Limb (tissue), 2 donors: ENCODE measurements at regions not wholly inside any gene's neighbourhood (a gene's known extent, or its start where the extent isn't known, plus 50 kb on each side); places are given as distances from the start of the nearest gene placed in this dataset.
"Not testable (repeated sequence)": the region's sequence is repeated elsewhere in the genome, so short reads cannot be mapped to it uniquely, and the experiment has no call there.

Experiments
- DNase-seq, 2 donors: peaks; one replicate each; pipeline ENCODE4 v3.0.0-alpha.2; 2016; ENCODE audit errors: extremely low spot score in 2 of 2

- DNase-seq = not testable (repeated sequence)
These were observed 63.4 kb upstream of the RAP1B start for GRCh38 chr12:68547318-68547717.

- not testable (repeated sequence) for DNase-seq
These were observed 58.0 kb upstream of the RAP1B start for GRCh38 chr12:68552605-68553195.

- DNase-seq = no peak
These were observed 53.5 kb upstream of the RAP1B start for GRCh38 chr12:68557011-68557730.

- DNase-seq = no peak
These were observed 51.5 kb upstream of the RAP1B start for GRCh38 chr12:68559246-68559645.

- no peak for DNase-seq
These were observed 50.5 kb upstream of the RAP1B start for GRCh38 chr12:68559984-68560850.

- DNase-seq = no peak
These were observed 49.8 kb upstream of the RAP1B start for GRCh38 chr12:68560851-68561422.
